ENCODE measurements at regions not wholly inside any gene's neighbourhood (a gene's known extent, or its start where the extent isn't known, plus 50 kb on each side); places are given as distances from the start of the nearest gene placed in this dataset.

DNA sequence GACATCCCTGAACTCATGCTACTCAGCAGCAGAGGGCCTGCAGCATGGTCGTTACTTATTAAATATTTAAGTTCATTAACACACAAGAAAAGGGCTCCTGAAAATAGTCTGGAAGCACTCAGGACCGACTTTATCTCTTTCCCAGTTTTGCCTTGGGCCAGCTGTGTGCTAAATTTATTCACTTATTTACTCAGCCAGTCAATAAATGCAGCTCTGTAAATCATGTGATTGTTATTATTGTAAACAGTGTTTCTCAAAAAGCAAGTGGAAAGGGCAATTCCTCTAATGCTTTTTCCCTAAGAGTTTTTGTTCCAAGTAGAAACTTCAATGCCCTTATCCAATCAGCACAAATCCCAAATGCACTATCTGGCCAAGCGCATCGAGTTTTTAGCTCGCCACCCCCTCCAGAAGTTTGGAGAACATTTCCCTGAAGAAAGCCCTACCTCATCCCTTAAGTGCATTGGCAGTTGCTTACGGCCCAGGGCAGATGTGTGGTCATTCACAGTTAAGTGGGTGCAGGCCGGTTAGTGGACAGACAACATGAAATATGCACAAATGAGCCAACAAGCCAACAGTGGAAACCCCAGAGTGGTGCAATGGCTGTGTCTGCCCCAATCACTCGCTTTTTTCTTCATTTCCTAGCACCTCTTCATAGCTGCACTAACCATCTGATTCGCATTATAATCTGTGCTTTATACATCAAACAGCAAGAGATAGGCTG lies 125.8 kb downstream of the SMIM20 start:
- H2AFZ ChIP-seq (ENCODE audit: low read depth, low read length) = no peak overlapping the region
- H4K91ac ChIP-seq (ENCODE audit: low read length) = no peak overlapping the region
- H3K79me1 ChIP-seq (replicated peaks; ENCODE audit: low read length, poor library complexity, severe bottlenecking) = no peaks in the 10 kb centered on the region
- H2BK12ac ChIP-seq (ENCODE audit: low read length in 2 of 2) = no peak overlapping the region
- H3K27ac ChIP-seq (ENCODE audit: low read length, poor library complexity, severe bottlenecking) = no peak overlapping the region
- no peak overlapping the region for H2BK5ac ChIP-seq (ENCODE audit: low read depth, low read length, poor library complexity, severe bottlenecking)
- H2AK5ac ChIP-seq (ENCODE audit: low read length, severe bottlenecking) = no peak overlapping the region
- H3K4me3 ChIP-seq (ENCODE audit: insufficient read depth in 1 of 2, low read depth in 1 of 2, low read length in 2 of 2) = peak overlapping the region in 1 of 2 experiments; percentile 15
- H3K27me3 ChIP-seq (ENCODE audit: control insufficient read depth in 1 of 2, insufficient read depth in 1 of 2, low read length in 2 of 2) = no peaks in the 10 kb centered on the region
- no peaks in the 10 kb centered on the region for H3K36me3 ChIP-seq (ENCODE audit: control insufficient read depth in 1 of 2, insufficient read depth in 2 of 2, low read depth in 1 of 2, low read length in 2 of 2)
- H3K4me2 ChIP-seq (ENCODE audit: low read length, poor library complexity, severe bottlenecking) = no peak overlapping the region
- DNase-seq = peak; percentile 71
- H3K14ac ChIP-seq (ENCODE audit: low read length in 2 of 2) = no peak overlapping the region
- H4K8ac ChIP-seq (ENCODE audit: low read length) = no peak overlapping the region
- no peak overlapping the region for H2BK15ac ChIP-seq (ENCODE audit: low read depth, poor library complexity, severe bottlenecking)
- no peak overlapping the region for H3K4ac ChIP-seq (ENCODE audit: low read depth in 1 of 2, low read length in 2 of 2)
- H3K18ac ChIP-seq (ENCODE audit: low read depth in 1 of 2, low read length in 2 of 2) = no peak overlapping the region
- peak overlapping the region; percentile 71 for H3K9ac ChIP-seq (ENCODE audit: low read length)
- no peak overlapping the region for H3K23ac ChIP-seq (ENCODE audit: low read length in 2 of 2)
- peaks cover 6% of the 10 kb centered on the region for H3K4me1 ChIP-seq (ENCODE audit: control insufficient read depth, insufficient read depth, low read depth, low read length)
- H3K9me3 ChIP-seq (ENCODE audit: control insufficient read depth, low read length) = no peaks in the 10 kb centered on the region
- 67% methylated on average over 9 of the region's 9 CpGs for WGBS
- H2BK120ac ChIP-seq (ENCODE audit: low read depth, low read length) = no peak overlapping the region

DNA sequence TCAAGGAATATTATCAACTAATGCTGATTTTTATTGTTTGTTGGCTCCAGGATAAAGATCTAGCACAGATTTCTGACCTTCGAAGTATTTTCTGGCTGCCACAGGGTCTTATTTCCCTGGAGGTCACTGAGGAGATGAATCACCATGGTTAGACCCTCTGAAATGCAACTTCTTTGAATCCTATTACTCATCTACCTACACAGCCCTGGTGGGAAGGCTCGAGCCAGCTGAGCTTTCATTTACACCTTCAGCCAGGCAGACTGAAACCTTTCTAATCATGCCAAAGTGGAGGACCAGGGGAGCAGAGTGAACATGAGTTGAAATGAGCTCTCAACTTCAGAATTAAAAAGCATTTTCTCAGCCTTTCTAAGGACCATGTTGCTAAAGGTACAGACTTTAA lies 130.5 kb downstream of the SMIM20 start:
- H3K18ac ChIP-seq (ENCODE audit: low read depth in 1 of 2, low read length in 2 of 2) = no peak overlapping the region
- no peak overlapping the region for H2BK120ac ChIP-seq (ENCODE audit: low read depth, low read length)
- no peak overlapping the region for H2AK5ac ChIP-seq (ENCODE audit: low read length, severe bottlenecking)
- H3K36me3 ChIP-seq (ENCODE audit: control insufficient read depth in 1 of 2, insufficient read depth in 2 of 2, low read depth in 1 of 2, low read length in 2 of 2) = no peaks in the 10 kb centered on the region
- H3K4ac ChIP-seq (ENCODE audit: low read depth in 1 of 2, low read length in 2 of 2) = no peak overlapping the region
- H3K4me1 ChIP-seq (ENCODE audit: control insufficient read depth, insufficient read depth, low read depth, low read length) = peaks cover 2% of the 10 kb centered on the region
- no peak overlapping the region for H2BK12ac ChIP-seq (ENCODE audit: low read length in 2 of 2)
- H2BK5ac ChIP-seq (ENCODE audit: low read depth, low read length, poor library complexity, severe bottlenecking) = no peak overlapping the region
- no peak overlapping the region for H4K91ac ChIP-seq (ENCODE audit: low read length)
- no peak overlapping the region for H3K14ac ChIP-seq (ENCODE audit: low read length in 2 of 2)
- H2BK15ac ChIP-seq (ENCODE audit: low read depth, poor library complexity, severe bottlenecking) = no peak overlapping the region
- no peak for DNase-seq
- WGBS = 65% methylated on average over 1 of the region's 2 CpGs
- H3K23ac ChIP-seq (ENCODE audit: low read length in 2 of 2) = no peak overlapping the region
- no peak overlapping the region for H3K27ac ChIP-seq (ENCODE audit: low read length, poor library complexity, severe bottlenecking)
- peak overlapping the region; percentile 1 for H3K9ac ChIP-seq (ENCODE audit: low read length)
- no peak overlapping the region for H3K4me2 ChIP-seq (ENCODE audit: low read length, poor library complexity, severe bottlenecking)
- no peaks in the 10 kb centered on the region for H3K79me1 ChIP-seq (replicated peaks; ENCODE audit: low read length, poor library complexity, severe bottlenecking)
- no peak overlapping the region for H3K4me3 ChIP-seq (ENCODE audit: insufficient read depth in 1 of 2, low read depth in 1 of 2, low read length in 2 of 2)
- no peaks in the 10 kb centered on the region for H3K27me3 ChIP-seq (ENCODE audit: control insufficient read depth in 1 of 2, insufficient read depth in 1 of 2, low read length in 2 of 2)
- H3K9me3 ChIP-seq (ENCODE audit: control insufficient read depth, low read length) = no peaks in the 10 kb centered on the region
- H2AFZ ChIP-seq (ENCODE audit: low read depth, low read length) = no peak overlapping the region
- H4K8ac ChIP-seq (ENCODE audit: low read length) = no peak overlapping the region

DNA sequence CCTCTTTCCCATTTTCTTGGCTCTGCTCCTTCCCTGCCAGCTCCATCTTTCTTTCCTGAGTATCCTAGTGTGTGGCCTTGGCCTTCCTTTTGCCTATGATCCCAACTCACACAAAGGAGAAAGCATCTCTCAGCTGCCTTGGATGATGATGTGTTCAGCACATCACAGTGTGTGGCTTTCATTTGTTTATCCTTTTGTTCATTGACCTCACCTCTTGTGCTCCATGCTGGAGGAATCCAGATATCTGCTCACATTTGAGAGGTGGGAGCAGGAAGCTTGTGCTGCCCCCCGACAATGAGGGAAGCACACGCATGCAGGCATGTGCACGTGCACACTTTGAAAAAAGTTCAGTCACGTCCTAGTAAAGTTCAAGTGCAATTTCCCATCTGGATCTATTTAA lies 131.0 kb downstream of the SMIM20 start:
- 87% methylated on average over 4 of the region's 4 CpGs for WGBS
- no peak overlapping the region for H3K27ac ChIP-seq (ENCODE audit: low read length, poor library complexity, severe bottlenecking)
- H4K8ac ChIP-seq (ENCODE audit: low read length) = no peak overlapping the region
- no peaks in the 10 kb centered on the region for H3K79me1 ChIP-seq (replicated peaks; ENCODE audit: low read length, poor library complexity, severe bottlenecking)
- H3K27me3 ChIP-seq (ENCODE audit: control insufficient read depth in 1 of 2, insufficient read depth in 1 of 2, low read length in 2 of 2) = no peaks in the 10 kb centered on the region
- H2BK12ac ChIP-seq (ENCODE audit: low read length in 2 of 2) = no peak overlapping the region
- no peak overlapping the region for H2AK5ac ChIP-seq (ENCODE audit: low read length, severe bottlenecking)
- H3K4me3 ChIP-seq (ENCODE audit: insufficient read depth in 1 of 2, low read depth in 1 of 2, low read length in 2 of 2) = no peak overlapping the region
- no peak overlapping the region for H3K23ac ChIP-seq (ENCODE audit: low read length in 2 of 2)
- H4K91ac ChIP-seq (ENCODE audit: low read length) = no peak overlapping the region
- no peak overlapping the region for H3K4ac ChIP-seq (ENCODE audit: low read depth in 1 of 2, low read length in 2 of 2)
- H2BK120ac ChIP-seq (ENCODE audit: low read depth, low read length) = no peak overlapping the region
- H3K14ac ChIP-seq (ENCODE audit: low read length in 2 of 2) = no peak overlapping the region
- no peaks in the 10 kb centered on the region for H3K36me3 ChIP-seq (ENCODE audit: control insufficient read depth in 1 of 2, insufficient read depth in 2 of 2, low read depth in 1 of 2, low read length in 2 of 2)
- no peaks in the 10 kb centered on the region for H3K9me3 ChIP-seq (ENCODE audit: control insufficient read depth, low read length)
- no peak overlapping the region for H2BK5ac ChIP-seq (ENCODE audit: low read depth, low read length, poor library complexity, severe bottlenecking)
- peak overlapping the region; percentile 1 for H3K9ac ChIP-seq (ENCODE audit: low read length)
- H2AFZ ChIP-seq (ENCODE audit: low read depth, low read length) = no peak overlapping the region
- no peak overlapping the region for H3K18ac ChIP-seq (ENCODE audit: low read depth in 1 of 2, low read length in 2 of 2)
- peaks cover under 1% of the 10 kb centered on the region for H3K4me1 ChIP-seq (ENCODE audit: control insufficient read depth, insufficient read depth, low read depth, low read length)
- H2BK15ac ChIP-seq (ENCODE audit: low read depth, poor library complexity, severe bottlenecking) = no peak overlapping the region
- DNase-seq = no peak
- no peak overlapping the region for H3K4me2 ChIP-seq (ENCODE audit: low read length, poor library complexity, severe bottlenecking)

DNA sequence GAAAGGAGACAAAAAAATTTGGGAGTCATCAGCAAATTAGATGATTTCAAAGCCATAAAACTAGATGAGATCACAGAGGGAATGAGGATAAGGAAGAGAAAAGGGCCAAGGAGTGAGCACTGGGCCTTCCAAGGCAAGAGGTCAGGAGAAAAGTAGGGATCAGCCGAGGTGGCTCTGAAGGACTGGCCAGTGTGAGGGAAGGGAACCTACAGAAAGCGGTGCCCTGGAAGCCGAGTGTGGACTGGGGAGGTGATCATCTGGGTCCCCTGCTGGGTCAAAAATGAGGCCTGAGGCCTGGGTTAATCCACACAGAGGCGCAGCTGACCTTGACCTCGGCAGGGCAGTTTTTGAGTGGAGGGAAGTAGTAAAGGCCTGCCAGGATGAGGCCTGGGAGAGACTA lies 133.8 kb downstream of the SMIM20 start:
- WGBS = 84% methylated on average over 5 of the region's 5 CpGs
- H3K79me1 ChIP-seq (replicated peaks; ENCODE audit: low read length, poor library complexity, severe bottlenecking) = no peaks in the 10 kb centered on the region
- H3K9ac ChIP-seq (ENCODE audit: low read length) = peak overlapping the region; percentile 93
- no peaks in the 10 kb centered on the region for H3K9me3 ChIP-seq (ENCODE audit: control insufficient read depth, low read length)
- H2BK5ac ChIP-seq (ENCODE audit: low read depth, low read length, poor library complexity, severe bottlenecking) = no peak overlapping the region
- no peak overlapping the region for H2BK15ac ChIP-seq (ENCODE audit: low read depth, poor library complexity, severe bottlenecking)
- H3K4me1 ChIP-seq (ENCODE audit: control insufficient read depth, insufficient read depth, low read depth, low read length) = peaks cover 7% of the 10 kb centered on the region
- H3K27me3 ChIP-seq (ENCODE audit: control insufficient read depth in 1 of 2, insufficient read depth in 1 of 2, low read length in 2 of 2) = no peaks in the 10 kb centered on the region
- no peak overlapping the region for H4K91ac ChIP-seq (ENCODE audit: low read length)
- no peak overlapping the region for H2AFZ ChIP-seq (ENCODE audit: low read depth, low read length)
- no peak overlapping the region for H3K14ac ChIP-seq (ENCODE audit: low read length in 2 of 2)
- H2BK120ac ChIP-seq (ENCODE audit: low read depth, low read length) = no peak overlapping the region
- H3K27ac ChIP-seq (ENCODE audit: low read length, poor library complexity, severe bottlenecking) = no peak overlapping the region
- no peak overlapping the region for H3K23ac ChIP-seq (ENCODE audit: low read length in 2 of 2)
- no peak overlapping the region for H2BK12ac ChIP-seq (ENCODE audit: low read length in 2 of 2)
- H3K4me3 ChIP-seq (ENCODE audit: insufficient read depth in 1 of 2, low read depth in 1 of 2, low read length in 2 of 2) = no peak overlapping the region
- H3K4me2 ChIP-seq (ENCODE audit: low read length, poor library complexity, severe bottlenecking) = no peak overlapping the region
- DNase-seq = no peak
- H3K36me3 ChIP-seq (ENCODE audit: control insufficient read depth in 1 of 2, insufficient read depth in 2 of 2, low read depth in 1 of 2, low read length in 2 of 2) = no peaks in the 10 kb centered on the region
- no peak overlapping the region for H2AK5ac ChIP-seq (ENCODE audit: low read length, severe bottlenecking)
- no peak overlapping the region for H3K18ac ChIP-seq (ENCODE audit: low read depth in 1 of 2, low read length in 2 of 2)
- no peak overlapping the region for H4K8ac ChIP-seq (ENCODE audit: low read length)
- H3K4ac ChIP-seq (ENCODE audit: low read depth in 1 of 2, low read length in 2 of 2) = no peak overlapping the region
